WI38 (cell line): ENCODE measurements at regions not wholly inside any gene's neighbourhood (a gene's known extent, or its start where the extent isn't known, plus 50 kb on each side); places are given as distances from the start of the nearest gene placed in this dataset.

Experiments used
- H3K4me3 ChIP-seq: 2 replicates; pipeline ENCODE4 v1.5.1; 2011; ENCODE audit warnings: low read depth, mild to moderate bottlenecking, control low read depth, low read length
- TF ChIP-seq, protein P1 (sequence below): IDR thresholded peaks from 2 replicates; pipeline ENCODE4 v1.5.1; 2012; ENCODE audit warnings: low read depth, mild to moderate bottlenecking, control low read depth, low read length

DNA sequence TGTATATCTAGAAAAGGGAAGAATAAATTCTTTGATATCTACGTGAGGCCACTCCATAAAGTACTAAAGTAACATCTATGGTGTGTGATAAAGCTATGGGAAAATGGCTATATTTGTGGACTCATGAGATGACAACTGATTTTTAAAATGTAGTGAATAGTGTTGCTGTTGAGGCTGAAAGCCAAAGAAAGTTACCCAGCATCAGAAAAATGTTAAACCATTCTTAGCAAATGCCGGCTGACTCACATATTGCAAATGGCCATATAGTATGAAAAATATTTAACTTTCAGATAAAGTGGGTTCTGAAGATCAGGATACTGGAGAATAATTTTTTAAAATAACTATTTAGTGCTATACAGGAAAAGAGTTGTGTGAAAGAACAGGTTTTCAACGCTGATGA is 129.9 kb upstream of the GRIK2 start:
- H3K4me3 ChIP-seq, result no peak overlapping the region
- TF ChIP-seq, protein P1, sequence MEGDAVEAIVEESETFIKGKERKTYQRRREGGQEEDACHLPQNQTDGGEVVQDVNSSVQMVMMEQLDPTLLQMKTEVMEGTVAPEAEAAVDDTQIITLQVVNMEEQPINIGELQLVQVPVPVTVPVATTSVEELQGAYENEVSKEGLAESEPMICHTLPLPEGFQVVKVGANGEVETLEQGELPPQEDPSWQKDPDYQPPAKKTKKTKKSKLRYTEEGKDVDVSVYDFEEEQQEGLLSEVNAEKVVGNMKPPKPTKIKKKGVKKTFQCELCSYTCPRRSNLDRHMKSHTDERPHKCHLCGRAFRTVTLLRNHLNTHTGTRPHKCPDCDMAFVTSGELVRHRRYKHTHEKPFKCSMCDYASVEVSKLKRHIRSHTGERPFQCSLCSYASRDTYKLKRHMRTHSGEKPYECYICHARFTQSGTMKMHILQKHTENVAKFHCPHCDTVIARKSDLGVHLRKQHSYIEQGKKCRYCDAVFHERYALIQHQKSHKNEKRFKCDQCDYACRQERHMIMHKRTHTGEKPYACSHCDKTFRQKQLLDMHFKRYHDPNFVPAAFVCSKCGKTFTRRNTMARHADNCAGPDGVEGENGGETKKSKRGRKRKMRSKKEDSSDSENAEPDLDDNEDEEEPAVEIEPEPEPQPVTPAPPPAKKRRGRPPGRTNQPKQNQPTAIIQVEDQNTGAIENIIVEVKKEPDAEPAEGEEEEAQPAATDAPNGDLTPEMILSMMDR, result no peak

DNA sequence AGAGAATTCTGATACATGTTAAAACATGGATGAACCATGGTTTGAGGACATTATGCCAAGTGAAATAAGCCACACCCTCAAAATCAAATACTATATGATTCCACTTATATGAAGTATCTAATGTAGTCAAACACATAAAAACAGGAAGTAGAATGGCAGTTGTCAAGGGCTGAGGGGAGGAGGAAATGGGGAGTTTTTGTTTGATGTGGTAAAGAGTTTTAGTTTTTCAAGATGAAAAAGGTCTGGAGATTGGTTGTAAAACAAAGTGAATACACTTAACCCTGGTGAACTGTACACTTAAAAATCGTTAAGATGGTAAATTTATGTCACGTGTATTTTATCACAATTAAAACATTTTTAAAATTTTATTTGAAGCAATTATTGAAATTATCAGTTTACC is 127.4 kb upstream of the GRIK2 start:
- TF ChIP-seq, protein P1, result no peak
- no peak overlapping the region for H3K4me3 ChIP-seq

DNA sequence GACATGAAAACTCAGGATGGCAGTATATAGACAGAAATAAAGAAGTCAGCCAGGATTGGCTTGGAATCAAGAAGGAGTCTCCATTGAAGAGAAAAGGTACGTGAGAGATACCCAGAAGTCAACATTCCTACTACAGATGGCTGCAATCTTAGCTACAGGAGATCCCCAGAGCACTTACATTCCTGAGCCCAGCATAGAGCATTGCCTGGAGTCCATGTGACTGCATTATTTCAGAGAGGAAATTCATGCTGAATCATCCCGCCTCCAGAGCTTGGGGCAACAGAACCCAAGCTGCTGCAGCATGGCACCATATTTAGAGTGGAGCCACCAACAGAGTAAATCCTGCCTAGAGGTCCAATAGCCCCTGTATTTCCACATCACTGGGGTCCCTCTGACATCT is 125.0 kb upstream of the GRIK2 start:
- no peak overlapping the region for H3K4me3 ChIP-seq
- TF ChIP-seq, protein P1, result no peak

- no peak overlapping the region for H3K4me3 ChIP-seq
- TF ChIP-seq, protein P1, result no peak
These were observed 118.3 kb upstream of the GRIK2 start for GRCh38 chr6:101275251-101275650.

DNA sequence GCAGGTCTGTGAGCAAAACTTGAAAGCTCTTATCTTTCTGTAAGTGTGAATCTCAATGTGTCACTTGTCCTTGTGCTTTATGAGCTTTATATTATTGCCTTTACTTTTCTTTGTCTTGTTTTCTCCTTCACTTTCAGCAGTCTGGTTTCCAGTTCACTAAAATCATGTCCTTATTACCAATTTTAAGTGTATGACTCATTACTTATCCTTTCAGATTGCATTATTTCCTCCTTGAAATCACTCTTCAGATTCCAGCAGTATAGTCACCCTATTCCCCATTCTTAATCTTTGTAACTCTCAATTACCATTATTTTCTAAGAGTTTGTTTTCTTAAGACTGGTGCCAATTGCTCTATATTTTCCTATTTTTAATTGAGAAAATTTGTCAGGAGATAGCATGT is 117.4 kb upstream of the GRIK2 start:
- TF ChIP-seq, protein P1, result no peak

GRCh38 chr6:101279410-101279809 is 114.1 kb upstream of the GRIK2 start:
- TF ChIP-seq, protein P1, result no peak
- no peak overlapping the region for H3K4me3 ChIP-seq

More for the DNA sequence above, 117.4 kb upstream of the GRIK2 start:
- H3K4me3 ChIP-seq, result no peak overlapping the region

GRCh38 chr6:101281266-101281665 is 112.2 kb upstream of the GRIK2 start:
- TF ChIP-seq, protein P1, result no peak
- H3K4me3 ChIP-seq, result no peak overlapping the region
